Fibroblast of the conjunctiva (primary cell): ENCODE measurements at regions not wholly inside any gene's neighbourhood (a gene's known extent, or its start where the extent isn't known, plus 50 kb on each side); places are given as distances from the start of the nearest gene placed in this dataset.
"Not testable (repeated sequence)": the region's sequence is repeated elsewhere in the genome, so short reads cannot be mapped to it uniquely, and the experiment has no call there.

Experiments
- DNase-seq: peaks from one replicate; pipeline ENCODE4 v3.0.0-alpha.2; 2010; ENCODE audit warnings: low read depth

- no peak for DNase-seq
Measured at GRCh38 chr6:22748681-22749080, 179.3 kb downstream of the HDGFL1 start.

DNA sequence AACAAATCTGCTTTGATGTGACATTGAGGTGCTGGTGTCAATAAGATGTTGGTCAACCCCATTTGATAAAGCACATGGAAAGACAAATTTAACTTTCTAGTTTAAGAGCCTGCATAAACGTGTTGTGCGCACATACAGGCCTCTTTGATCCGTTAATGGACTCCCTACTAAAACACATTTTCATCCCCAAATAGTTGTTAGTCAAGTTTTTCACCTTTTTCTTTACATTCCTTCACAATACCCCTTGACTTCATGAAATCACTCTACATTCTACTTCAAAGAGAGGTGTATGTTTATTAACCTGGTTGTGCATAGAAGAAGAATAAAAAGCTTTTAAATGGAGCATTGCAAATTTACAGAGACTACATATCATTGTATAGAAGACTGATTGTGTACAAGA lies 180.3 kb downstream of the HDGFL1 start:
- DNase-seq: no peak

- DNase-seq: no peak
Measured at GRCh38 chr6:22751223-22751622, 181.9 kb downstream of the HDGFL1 start.

DNA sequence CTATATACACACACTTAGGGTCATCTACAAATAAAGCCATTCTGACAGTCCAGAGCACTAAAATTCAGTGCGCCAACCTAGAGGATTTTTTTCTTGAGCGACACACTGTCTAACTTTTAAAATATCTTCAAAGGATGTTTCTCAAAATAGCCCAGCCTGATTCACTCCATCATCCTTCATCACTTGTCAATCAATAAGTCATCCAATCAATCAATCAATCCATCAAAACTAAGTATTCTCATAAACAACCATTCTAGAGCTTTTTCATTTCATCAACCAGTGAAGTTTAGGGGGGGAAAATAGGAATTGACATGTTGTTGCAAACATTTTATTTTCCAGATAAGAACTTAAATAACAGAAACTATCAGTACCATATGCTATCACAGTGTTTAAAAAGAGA lies 183.2 kb downstream of the HDGFL1 start:
- no peak for DNase-seq

GRCh38 chr6:22754061-22754460 lies 184.7 kb downstream of the HDGFL1 start:
- DNase-seq: no peak

DNA sequence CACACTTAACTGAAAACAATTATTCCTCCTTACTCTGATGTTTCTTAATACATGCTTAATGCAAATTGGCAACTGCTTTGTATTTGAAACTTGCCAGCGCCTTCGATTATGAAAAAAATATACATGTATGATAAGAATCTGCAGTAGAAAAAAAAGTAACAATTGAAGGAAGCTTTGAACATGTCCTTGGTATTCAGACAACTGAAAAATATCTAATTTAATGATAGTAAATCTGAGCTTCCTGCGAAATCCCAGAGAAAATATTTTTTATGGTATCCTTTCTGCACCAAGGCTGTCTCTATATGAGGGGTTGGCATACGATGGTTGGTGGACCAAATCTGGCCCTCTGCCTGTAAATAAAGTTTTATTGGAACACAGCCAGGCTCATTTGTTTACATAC lies 186.2 kb downstream of the HDGFL1 start:
- DNase-seq: no peak

DNA sequence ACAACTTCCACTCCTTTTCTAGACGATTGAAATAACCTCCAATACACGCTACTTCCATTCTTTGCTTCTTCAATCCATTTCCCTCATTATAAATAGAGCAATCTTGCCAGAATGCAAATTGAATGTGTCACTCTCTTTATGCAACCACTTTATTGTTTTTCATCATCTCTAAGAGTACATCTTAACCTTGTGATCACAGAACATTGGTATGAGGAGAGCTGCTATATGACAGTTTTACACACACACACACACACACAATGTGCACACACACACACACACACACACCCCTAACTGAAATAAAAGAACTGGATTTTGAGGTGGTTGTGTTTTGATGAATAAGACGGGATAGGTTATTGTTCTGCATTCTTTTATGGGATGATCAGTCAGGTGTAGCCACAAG lies 187.0 kb downstream of the HDGFL1 start:
- peak; percentile 33 for DNase-seq

- DNase-seq: no peak
Measured at GRCh38 chr6:22764496-22764895, 195.1 kb downstream of the HDGFL1 start.

- DNase-seq: no peak
Measured at GRCh38 chr6:22765015-22765414, 195.6 kb downstream of the HDGFL1 start.

DNA sequence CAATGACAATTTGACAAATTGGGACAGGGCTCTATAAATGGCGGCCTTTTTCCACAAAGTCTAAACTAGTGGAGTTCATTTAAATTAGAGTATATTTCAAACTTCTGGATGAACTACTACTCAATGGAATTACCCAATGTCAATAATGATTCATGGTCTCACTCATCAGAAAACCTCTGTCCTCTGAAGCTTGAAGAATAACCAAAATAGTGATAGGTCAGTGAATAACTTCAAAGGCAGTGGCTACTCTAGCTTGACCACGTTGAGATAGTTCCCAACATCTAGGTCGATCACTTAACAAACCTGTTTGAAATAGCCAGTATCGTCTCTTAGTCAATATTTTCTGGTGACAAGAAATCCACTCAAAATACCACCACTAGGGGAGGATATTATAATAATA lies 197.6 kb downstream of the HDGFL1 start:
- no peak for DNase-seq

GRCh38 chr6:22770054-22770453 lies 200.7 kb downstream of the HDGFL1 start:
- DNase-seq: no peak

- DNase-seq: no peak
Measured at GRCh38 chr6:22774129-22774528, 204.8 kb downstream of the HDGFL1 start.

- not testable (repeated sequence) for DNase-seq
Measured at GRCh38 chr6:22778438-22778837, 209.1 kb downstream of the HDGFL1 start.

DNA sequence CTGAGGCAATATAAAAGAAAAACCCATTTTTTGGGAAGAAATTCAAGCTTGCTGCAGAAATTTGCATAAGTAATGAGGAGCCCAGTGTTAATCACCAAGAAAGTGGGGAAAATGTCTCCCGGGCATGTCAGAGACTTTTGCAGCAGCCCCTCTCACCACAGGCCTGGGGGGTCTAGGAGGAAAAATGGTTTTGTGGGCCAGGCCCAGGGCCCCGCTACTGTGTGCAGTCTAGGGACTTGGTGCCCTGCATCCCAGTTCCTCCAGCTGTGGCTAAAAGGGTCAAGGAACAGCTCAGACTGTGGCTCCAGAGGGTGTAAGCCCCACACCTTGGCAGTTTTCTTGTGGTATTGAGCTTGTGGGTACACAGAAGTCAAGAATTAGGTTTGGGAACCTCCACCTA lies 209.7 kb downstream of the HDGFL1 start:
- no peak for DNase-seq

DNA sequence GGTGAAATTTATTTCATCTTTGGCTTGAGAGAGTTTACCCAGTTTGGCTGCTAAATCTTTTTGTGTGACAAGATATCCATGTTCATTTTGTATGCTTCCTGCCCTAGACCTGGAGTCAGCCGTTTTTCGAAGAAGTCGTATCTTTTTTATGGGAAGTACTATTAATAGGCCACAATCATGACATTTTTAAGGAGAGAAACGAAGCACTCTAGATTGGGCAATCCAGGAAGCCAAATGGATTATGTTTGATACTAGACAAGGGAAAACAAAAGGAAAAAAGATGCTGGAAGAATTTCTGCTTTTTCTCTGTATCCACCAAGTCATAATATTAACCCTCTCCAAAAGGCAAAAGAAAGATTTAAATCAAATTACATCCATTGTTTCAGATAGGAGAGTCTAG lies 214.6 kb downstream of the HDGFL1 start:
- DNase-seq: no peak

- DNase-seq: no peak
Measured at GRCh38 chr6:22784601-22785410, 215.4 kb downstream of the HDGFL1 start.

GRCh38 chr6:22788038-22788437 lies 218.7 kb downstream of the HDGFL1 start:
- no peak for DNase-seq

- DNase-seq: no peak
Measured at GRCh38 chr6:22789315-22789714, 219.9 kb downstream of the HDGFL1 start.

GRCh38 chr6:22794844-22795243 lies 225.5 kb downstream of the HDGFL1 start:
- DNase-seq: no peak

- no peak for DNase-seq
Measured at GRCh38 chr6:22800451-22800850, 231.1 kb downstream of the HDGFL1 start.

GRCh38 chr6:22801831-22802230 lies 232.5 kb downstream of the HDGFL1 start:
- DNase-seq: no peak

GRCh38 chr6:22804620-22805261 lies 235.4 kb downstream of the HDGFL1 start:
- no peak for DNase-seq

DNA sequence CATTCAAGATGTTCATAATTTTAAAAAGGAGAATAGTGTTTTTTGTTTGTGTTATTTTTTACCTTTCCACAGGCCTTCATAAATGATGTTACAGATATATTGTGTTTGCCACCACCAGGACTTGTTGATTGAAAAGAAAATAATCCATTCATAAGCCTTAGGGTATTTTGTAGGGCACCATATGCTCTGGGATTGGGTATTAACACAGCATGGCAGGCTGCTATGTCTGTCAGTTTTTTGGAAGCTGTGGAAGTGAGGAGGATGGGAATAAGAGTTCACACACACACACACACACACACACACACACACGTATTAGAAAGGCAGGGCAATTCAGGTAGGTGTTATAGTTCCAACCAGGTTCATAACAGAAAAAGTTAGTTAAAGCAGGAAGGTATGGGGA lies 237.9 kb downstream of the HDGFL1 start:
- DNase-seq: no peak

- DNase-seq: no peak
Measured at GRCh38 chr6:22807818-22808217, 238.5 kb downstream of the HDGFL1 start.
